ENCODE measurements at regions not wholly inside any gene's neighbourhood (a gene's known extent, or its start where the extent isn't known, plus 50 kb on each side); places are given as distances from the start of the nearest gene placed in this dataset.

DNA sequence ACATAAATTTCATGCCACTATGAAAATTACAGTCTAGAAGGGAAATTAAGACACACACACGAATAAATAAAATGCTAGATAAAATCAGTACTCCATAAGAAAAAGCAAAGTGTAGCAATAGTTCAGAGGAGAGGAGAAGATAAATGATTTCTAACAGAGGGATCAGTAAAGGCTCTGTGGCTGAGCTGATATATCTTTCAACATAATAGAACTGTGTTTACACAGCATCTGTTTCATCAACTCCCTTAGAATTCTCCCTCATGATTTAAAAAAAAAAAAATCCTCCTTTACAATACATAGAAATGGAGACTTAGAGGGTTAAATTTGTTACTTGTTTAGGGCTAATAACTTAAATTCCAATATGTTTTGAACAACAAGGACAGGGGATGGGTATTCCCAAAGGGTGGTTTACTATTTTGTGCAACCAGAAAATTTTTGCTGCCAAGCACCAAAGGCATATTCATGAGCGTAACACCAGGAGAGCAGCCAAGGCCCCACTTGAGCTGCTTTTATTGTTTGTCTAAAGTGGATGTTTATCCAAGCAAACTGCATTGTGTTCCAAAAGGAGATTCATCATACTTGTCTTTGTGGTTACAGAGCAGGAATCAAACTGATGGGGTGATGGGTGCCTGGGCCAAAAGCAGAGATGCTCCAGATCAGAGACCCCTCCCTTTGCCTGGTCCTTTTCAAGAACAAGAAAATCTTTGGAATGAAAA, 162.7 kb downstream of the BMP4 start (continued):
- no peak for TF ChIP-seq STAT1 (IDR thresholded peaks at IDR 0.05; ENCODE audit: unreplicated experiment)
- no peak for TF ChIP-seq POLR2AphosphoS5 (IDR thresholded peaks at IDR 0.05; ENCODE audit: low read depth)
- TF ChIP-seq ZNF114 (CRISPR knock-in tag; IDR thresholded peaks at IDR 0.05): no peak

DNA sequence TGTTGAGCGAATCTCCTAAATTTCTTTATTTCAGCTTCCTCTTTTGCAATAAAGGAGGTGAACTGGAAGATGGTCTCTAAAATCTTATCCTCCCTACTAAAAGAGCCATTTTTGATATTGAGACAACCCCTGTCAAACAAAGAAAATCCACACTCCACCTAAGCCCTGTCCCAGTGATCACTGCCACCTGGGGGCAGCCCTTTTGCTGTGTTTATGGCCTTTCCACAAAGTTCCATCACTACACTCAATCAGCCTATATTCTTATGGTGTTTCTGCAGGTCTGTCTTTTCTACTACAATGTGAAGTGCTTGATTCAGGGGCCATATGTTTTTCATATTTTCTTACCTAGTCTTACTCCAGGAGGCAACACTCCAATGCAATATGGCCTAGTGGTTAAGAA, 163.7 kb downstream of the BMP4 start:
- H3K27ac Mint-ChIP-seq: no peak overlapping the region
- Histone ChIP-seq H3K79me2 (replicated peaks; ENCODE audit: insufficient read depth) (no peaks in the 10 kb centered on the region), H2AFZ (no peak overlapping the region), H3K4me2 (no peak overlapping the region), H3K9me2 (ENCODE audit: insufficient read depth) (no peaks in the 10 kb centered on the region), H3K27me3 (ENCODE audit: insufficient read depth) (no peaks in the 10 kb centered on the region), H3K4me3 (no peak overlapping the region), H3F3A (replicated peaks; ENCODE audit: low read depth) (no peaks in the 10 kb centered on the region), H3K27ac (ENCODE audit: low read depth) (no peak overlapping the region), H3K4me1 (ENCODE audit: insufficient read depth) (0 out of 2 replicates have a peak, but pooled peaks cover 5% of the 10 kb centered on the region), H4K20me1 (replicated peaks; ENCODE audit: insufficient read depth) (no peaks in the 10 kb centered on the region), H3K36me3 (ENCODE audit: insufficient read depth) (no peaks in the 10 kb centered on the region)
- H3K4me1 Mint-ChIP-seq: peaks cover 2% of the 10 kb centered on the region; the same call in 2 of the 3 replicates
- no peaks in the 10 kb centered on the region for H3K9me3 Mint-ChIP-seq
- H3K4me3 Mint-ChIP-seq: no peak overlapping the region
- H3K36me3 Mint-ChIP-seq (ENCODE audit: low read depth): no peaks in the 10 kb centered on the region
- ATAC-seq: peak; percentile 57
- peak; percentile 43 for DNase-seq (ENCODE audit: low spot score)
- H3K27me3 Mint-ChIP-seq (ENCODE audit: insufficient read depth, low read depth, poor library complexity): no peaks in the 10 kb centered on the region
- TF ChIP-seq ZNF114 (CRISPR knock-in tag; IDR thresholded peaks at IDR 0.05): no peak
- TF ChIP-seq, protein P1, sequence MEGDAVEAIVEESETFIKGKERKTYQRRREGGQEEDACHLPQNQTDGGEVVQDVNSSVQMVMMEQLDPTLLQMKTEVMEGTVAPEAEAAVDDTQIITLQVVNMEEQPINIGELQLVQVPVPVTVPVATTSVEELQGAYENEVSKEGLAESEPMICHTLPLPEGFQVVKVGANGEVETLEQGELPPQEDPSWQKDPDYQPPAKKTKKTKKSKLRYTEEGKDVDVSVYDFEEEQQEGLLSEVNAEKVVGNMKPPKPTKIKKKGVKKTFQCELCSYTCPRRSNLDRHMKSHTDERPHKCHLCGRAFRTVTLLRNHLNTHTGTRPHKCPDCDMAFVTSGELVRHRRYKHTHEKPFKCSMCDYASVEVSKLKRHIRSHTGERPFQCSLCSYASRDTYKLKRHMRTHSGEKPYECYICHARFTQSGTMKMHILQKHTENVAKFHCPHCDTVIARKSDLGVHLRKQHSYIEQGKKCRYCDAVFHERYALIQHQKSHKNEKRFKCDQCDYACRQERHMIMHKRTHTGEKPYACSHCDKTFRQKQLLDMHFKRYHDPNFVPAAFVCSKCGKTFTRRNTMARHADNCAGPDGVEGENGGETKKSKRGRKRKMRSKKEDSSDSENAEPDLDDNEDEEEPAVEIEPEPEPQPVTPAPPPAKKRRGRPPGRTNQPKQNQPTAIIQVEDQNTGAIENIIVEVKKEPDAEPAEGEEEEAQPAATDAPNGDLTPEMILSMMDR (conservative IDR thresholded peaks at IDR 0.05; ENCODE audit: low read depth in 2 of 2): peak; percentile 51 to 67

- H3K27ac Mint-ChIP-seq: no peak overlapping the region
- Histone ChIP-seq H3K4me2 (no peak overlapping the region), H3K36me3 (ENCODE audit: insufficient read depth) (no peaks in the 10 kb centered on the region), H3K27ac (ENCODE audit: low read depth) (no peak overlapping the region), H3K79me2 (replicated peaks; ENCODE audit: insufficient read depth) (no peaks in the 10 kb centered on the region), H4K20me1 (replicated peaks; ENCODE audit: insufficient read depth) (no peaks in the 10 kb centered on the region), H3K27me3 (ENCODE audit: insufficient read depth) (no peaks in the 10 kb centered on the region), H3K4me3 (no peak overlapping the region), H2AFZ (0 out of 2 replicates have a peak overlapping the region, but pooled peaks have one; percentile 56), H3K4me1 (ENCODE audit: insufficient read depth) (0 out of 2 replicates have a peak, but pooled peaks cover 5% of the 10 kb centered on the region), H3F3A (replicated peaks; ENCODE audit: low read depth) (no peaks in the 10 kb centered on the region), H3K9me2 (ENCODE audit: insufficient read depth) (peaks cover 7% of the 10 kb centered on the region; the same call in 1 of the 2 replicates)
- H3K27me3 Mint-ChIP-seq (ENCODE audit: insufficient read depth, low read depth, poor library complexity): no peaks in the 10 kb centered on the region
- no peak overlapping the region for H3K4me3 Mint-ChIP-seq
- DNase-seq (ENCODE audit: low spot score) (no peak), ATAC-seq (no peak)
- no peaks in the 10 kb centered on the region for H3K36me3 Mint-ChIP-seq (ENCODE audit: low read depth)
- peaks cover 2% of the 10 kb centered on the region; the same call in 2 of the 3 replicates for H3K4me1 Mint-ChIP-seq
- H3K9me3 Mint-ChIP-seq: no peaks in the 10 kb centered on the region
- TF ChIP-seq NANOG (IDR thresholded peaks at IDR 0.05; ENCODE audit: borderline replicate concordance): no peak
- TF ChIP-seq CREB1 (CRISPR knock-in tag; IDR thresholded peaks at IDR 0.05; ENCODE audit: low read depth): no peak
- TF ChIP-seq, protein P2, sequence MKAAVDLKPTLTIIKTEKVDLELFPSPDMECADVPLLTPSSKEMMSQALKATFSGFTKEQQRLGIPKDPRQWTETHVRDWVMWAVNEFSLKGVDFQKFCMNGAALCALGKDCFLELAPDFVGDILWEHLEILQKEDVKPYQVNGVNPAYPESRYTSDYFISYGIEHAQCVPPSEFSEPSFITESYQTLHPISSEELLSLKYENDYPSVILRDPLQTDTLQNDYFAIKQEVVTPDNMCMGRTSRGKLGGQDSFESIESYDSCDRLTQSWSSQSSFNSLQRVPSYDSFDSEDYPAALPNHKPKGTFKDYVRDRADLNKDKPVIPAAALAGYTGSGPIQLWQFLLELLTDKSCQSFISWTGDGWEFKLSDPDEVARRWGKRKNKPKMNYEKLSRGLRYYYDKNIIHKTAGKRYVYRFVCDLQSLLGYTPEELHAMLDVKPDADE (IDR thresholded peaks at IDR 0.05): no peak
- TF ChIP-seq, protein P1 (conservative IDR thresholded peaks at IDR 0.05; ENCODE audit: low read depth in 2 of 2): no peak
Observed at GRCh38 chr14:53790731-53791500, 165.7 kb downstream of the BMP4 start.

Measured in GM23338 (cell line).